ENCODE measurements at regions not wholly inside any gene's neighbourhood (a gene's known extent, or its start where the extent isn't known, plus 50 kb on each side); places are given as distances from the start of the nearest gene placed in this dataset.

GRCh38 chr10:57987055-57987721, 280.5 kb downstream of the IPMK start:
- no peaks in the 10 kb centered on the region for H3K36me3 Mint-ChIP-seq
- no peak overlapping the region for H3K27ac Mint-ChIP-seq
- no peaks in the 10 kb centered on the region for H3K4me1 Mint-ChIP-seq
- H3K27me3 Mint-ChIP-seq, result peaks cover 0 to 1% (median 0%) of the 10 kb centered on the region in 5 donors
- POLR2A ChIA-PET, result no interaction called here
- ATAC-seq (no peak), DNase-seq (no peak)
- H3K9me3 Mint-ChIP-seq, result no peaks in the 10 kb centered on the region
- H3K4me3 Mint-ChIP-seq, result no peak overlapping the region

GRCh38 chr10:57986422-57986821, 281.3 kb downstream of the IPMK start:
- H3K27me3 Mint-ChIP-seq, result peaks cover 0 to 1% (median 0%) of the 10 kb centered on the region in 5 donors
- no peak for ATAC-seq
- H3K9me3 Mint-ChIP-seq, result peaks cover 0 to 4% (median 0%) of the 10 kb centered on the region in 9 donors
- H3K36me3 Mint-ChIP-seq, result no peaks in the 10 kb centered on the region
- DNase-seq, result no peak
- H3K4me3 Mint-ChIP-seq, result no peak overlapping the region
- H3K4me1 Mint-ChIP-seq, result no peaks in the 10 kb centered on the region
- H3K27ac Mint-ChIP-seq, result no peak overlapping the region
- POLR2A ChIA-PET, result no interaction called here

- ATAC-seq, result no peak
- peaks cover 0 to 1% (median 0%) of the 10 kb centered on the region in 5 donors for H3K27me3 Mint-ChIP-seq
- POLR2A ChIA-PET, result no interaction called here
Observed at GRCh38 chr10:57983281-57983791, 284.4 kb downstream of the IPMK start.

GRCh38 chr10:57982091-57982490, 285.6 kb downstream of the IPMK start:
- no peak overlapping the region for H3K27ac Mint-ChIP-seq
- peaks cover 0 to 1% (median 0%) of the 10 kb centered on the region in 5 donors for H3K27me3 Mint-ChIP-seq
- no peak for DNase-seq
- H3K9me3 Mint-ChIP-seq, result peaks cover 0 to 15% (median 2%) of the 10 kb centered on the region in 9 donors
- no peaks in the 10 kb centered on the region for H3K4me1 Mint-ChIP-seq
- no peaks in the 10 kb centered on the region for H3K36me3 Mint-ChIP-seq
- POLR2A ChIA-PET, result no interaction called here
- no peak overlapping the region for H3K4me3 Mint-ChIP-seq
- no peak for ATAC-seq

More at GRCh38 chr10:57983281-57983791, 284.4 kb downstream of the IPMK start:
- no peak for DNase-seq
- H3K9me3 Mint-ChIP-seq, result peaks cover 0 to 7% (median 0%) of the 10 kb centered on the region in 9 donors
- no peak overlapping the region for H3K4me3 Mint-ChIP-seq
- H3K27ac Mint-ChIP-seq, result no peak overlapping the region
- no peaks in the 10 kb centered on the region for H3K4me1 Mint-ChIP-seq
- no peaks in the 10 kb centered on the region for H3K36me3 Mint-ChIP-seq

GRCh38 chr10:57979956-57980355, 287.7 kb downstream of the IPMK start:
- Mint-ChIP-seq H3K4me1 (no peaks in the 10 kb centered on the region), H3K36me3 (no peaks in the 10 kb centered on the region), H3K27me3 (no peaks in the 10 kb centered on the region), H3K4me3 (no peak overlapping the region), H3K9me3 (peaks cover 0 to 15% (median 5%) of the 10 kb centered on the region in 9 donors), H3K27ac (no peak overlapping the region)
- DNase-seq (no peak), ATAC-seq (no peak)
- POLR2A ChIA-PET, result no interaction called here

- POLR2A ChIA-PET, result no interaction called here
- DNase-seq (no peak), ATAC-seq (no peak)
- no peaks in the 10 kb centered on the region for H3K27me3 Mint-ChIP-seq
- H3K36me3 Mint-ChIP-seq, result no peaks in the 10 kb centered on the region
- no peak overlapping the region for H3K4me3 Mint-ChIP-seq
- no peak overlapping the region for H3K27ac Mint-ChIP-seq
- H3K9me3 Mint-ChIP-seq, result peaks cover 0 to 15% (median 5%) of the 10 kb centered on the region in 9 donors
- H3K4me1 Mint-ChIP-seq, result no peaks in the 10 kb centered on the region
Observed at GRCh38 chr10:57979491-57979890, 288.2 kb downstream of the IPMK start.

- ATAC-seq, result no peak
- H3K36me3 Mint-ChIP-seq, result no peaks in the 10 kb centered on the region
- DNase-seq, result no peak
- no peak overlapping the region for H3K27ac Mint-ChIP-seq
- H3K4me3 Mint-ChIP-seq, result no peak overlapping the region
- H3K9me3 Mint-ChIP-seq, result peaks cover 0 to 15% (median 7%) of the 10 kb centered on the region in 9 donors
- no peaks in the 10 kb centered on the region for H3K4me1 Mint-ChIP-seq
- no peaks in the 10 kb centered on the region for H3K27me3 Mint-ChIP-seq
- POLR2A ChIA-PET, result no interaction called here
Observed at GRCh38 chr10:57977262-57977661, 290.4 kb downstream of the IPMK start.

- H3K9me3 Mint-ChIP-seq, result peaks cover 0 to 18% (median 6%) of the 10 kb centered on the region in 9 donors
- DNase-seq, result no peak
- ATAC-seq, result no peak
- H3K27ac Mint-ChIP-seq, result no peak overlapping the region
- POLR2A ChIA-PET, result no interaction called here
- no peaks in the 10 kb centered on the region for H3K4me1 Mint-ChIP-seq
- no peak overlapping the region for H3K4me3 Mint-ChIP-seq
- H3K36me3 Mint-ChIP-seq, result no peaks in the 10 kb centered on the region
- H3K27me3 Mint-ChIP-seq, result no peaks in the 10 kb centered on the region
Observed at GRCh38 chr10:57973451-57973850, 294.2 kb downstream of the IPMK start.

GRCh38 chr10:57972783-57973182, 294.9 kb downstream of the IPMK start:
- H3K4me1 Mint-ChIP-seq, result no peaks in the 10 kb centered on the region
- H3K27ac Mint-ChIP-seq, result no peak overlapping the region
- no peaks in the 10 kb centered on the region for H3K36me3 Mint-ChIP-seq
- DNase-seq, result no peak
- ATAC-seq, result no peak
- no peak overlapping the region for H3K4me3 Mint-ChIP-seq
- H3K27me3 Mint-ChIP-seq, result no peaks in the 10 kb centered on the region
- POLR2A ChIA-PET, result no interaction called here
- H3K9me3 Mint-ChIP-seq, result peaks cover 0 to 15% (median 3%) of the 10 kb centered on the region in 9 donors

GRCh38 chr10:57968328-57969016, 299.2 kb downstream of the IPMK start:
- Mint-ChIP-seq H3K27me3 (peaks cover 0 to 2% (median 0%) of the 10 kb centered on the region in 5 donors), H3K27ac (no peak overlapping the region), H3K4me1 (no peaks in the 10 kb centered on the region), H3K4me3 (no peak overlapping the region), H3K36me3 (no peaks in the 10 kb centered on the region), H3K9me3 (peaks cover 0 to 10% (median 2%) of the 10 kb centered on the region in 9 donors)
- POLR2A ChIA-PET, result no interaction called here
- DNase-seq, result no peak
- no peak for ATAC-seq

GRCh38 chr10:57964351-57964750, 303.3 kb downstream of the IPMK start:
- Mint-ChIP-seq H3K27ac (no peak overlapping the region), H3K4me1 (no peaks in the 10 kb centered on the region), H3K9me3 (peaks cover 0 to 10% (median 2%) of the 10 kb centered on the region in 9 donors), H3K36me3 (no peaks in the 10 kb centered on the region), H3K4me3 (no peak overlapping the region), H3K27me3 (peaks cover 0 to 3% (median 0%) of the 10 kb centered on the region in 5 donors)
- POLR2A ChIA-PET, result no interaction called here
- ATAC-seq (no peak), DNase-seq (no peak)

GRCh38 chr10:57963546-57963945, 304.1 kb downstream of the IPMK start:
- Mint-ChIP-seq H3K36me3 (no peaks in the 10 kb centered on the region), H3K4me3 (no peak overlapping the region), H3K9me3 (peaks cover 0 to 10% (median 2%) of the 10 kb centered on the region in 9 donors), H3K27ac (no peak overlapping the region), H3K4me1 (no peaks in the 10 kb centered on the region), H3K27me3 (peaks cover 0 to 3% (median 0%) of the 10 kb centered on the region in 5 donors)
- DNase-seq (no peak), ATAC-seq (no peak)
- POLR2A ChIA-PET, result no interaction called here

GRCh38 chr10:57962839-57963238, 304.9 kb downstream of the IPMK start:
- POLR2A ChIA-PET, result no interaction called here
- ATAC-seq (no peak), DNase-seq (no peak)
- Mint-ChIP-seq H3K36me3 (no peaks in the 10 kb centered on the region), H3K9me3 (peaks cover 0 to 10% (median 2%) of the 10 kb centered on the region in 9 donors), H3K4me3 (no peak overlapping the region), H3K27ac (no peak overlapping the region), H3K4me1 (no peaks in the 10 kb centered on the region), H3K27me3 (peaks cover 0 to 3% (median 0%) of the 10 kb centered on the region in 5 donors)
